A673 (cell line): ENCODE measurements at regions not wholly inside any gene's neighbourhood (a gene's known extent, or its start where the extent isn't known, plus 50 kb on each side); places are given as distances from the start of the nearest gene placed in this dataset.

ENCODE experiments used
- BruUV-seq: library from RNA; stranded (reverse); fragments of 400-500 nt; replicated peaks from 2 replicates; lab custom pipeline; 2021; lab: Mats Ljungman, UMichigan
- CTCF ChIA-PET: fragments of 300-600 bp; sonication (Branson Sonifier 250); formaldehyde crosslinking; loops from one replicate; lab custom pipeline; 2022; ENCODE audit warnings: antibody characterized with exemption; lab: Charles Lee
- POLR2A ChIA-PET: fragments of 300-600 bp; sonication (Branson Sonifier 250); formaldehyde crosslinking; loops from one replicate; lab custom pipeline; 2022; ENCODE audit warnings: antibody characterized with exemption; ENCODE audit not compliant: low non-redundant PET; lab: Charles Lee
- DNase-seq: peaks from one replicate; pipeline ENCODE4 v3.0.0-alpha.2; 2015; ENCODE audit warnings: low spot score
- H3K27ac ChIP-seq: fragments of 200-600 bp; sonication (generic); 2 replicates; pipeline ENCODE4 v1.5.1; 2016; ENCODE audit warnings: mixed run types, low read depth, mild to moderate bottlenecking, mixed read lengths, antibody characterized with exemption, low read length; ENCODE audit not compliant: poor library complexity, severe bottlenecking
- H3K27me3 ChIP-seq: fragments of 200-600 bp; sonication (generic); replicated peaks from 2 replicates; pipeline ENCODE4 v1.6.1; 2017; ENCODE audit warnings: mixed run types, low read depth, mild to moderate bottlenecking, mixed read lengths, antibody characterized with exemption, low read length; ENCODE audit not compliant: insufficient read depth, poor library complexity
- H3K36me3 ChIP-seq: fragments of 200-600 bp; sonication (generic); 2 replicates; pipeline ENCODE4 v1.6.1; 2016; ENCODE audit warnings: mixed run types, mild to moderate bottlenecking, mixed read lengths, antibody characterized with exemption, low read length; ENCODE audit not compliant: insufficient read depth, poor library complexity, severe bottlenecking
- H3K4me1 ChIP-seq: fragments of 200-600 bp; sonication (generic); 2 replicates; pipeline ENCODE4 v1.6.1; 2017; ENCODE audit warnings: mixed run types, mild to moderate bottlenecking, mixed read lengths, antibody characterized with exemption, low read length; ENCODE audit not compliant: insufficient read depth, poor library complexity, severe bottlenecking
- H3K4me3 ChIP-seq: fragments of 200-600 bp; sonication (generic); 2 replicates; pipeline ENCODE4 v1.5.1; 2016; ENCODE audit warnings: low read depth, mixed run types, mild to moderate bottlenecking, mixed read lengths, low read length; ENCODE audit not compliant: poor library complexity, severe bottlenecking
- H3K9me3 ChIP-seq: fragments of 200-600 bp; sonication (generic); 2 replicates; pipeline ENCODE4 v1.6.1; 2016; ENCODE audit warnings: mixed run types, low read depth, mild to moderate bottlenecking, mixed read lengths, antibody characterized with exemption, low read length; ENCODE audit not compliant: poor library complexity, severe bottlenecking
- CTCF ChIP-seq: fragments of 300-800, 200-600 bp; sonication (generic); conservative IDR thresholded peaks from 2 replicates; pipeline ENCODE4 v1.5.1; 2017; ENCODE audit warnings: low read depth, mild to moderate bottlenecking, antibody characterized with exemption, low read length, moderate library complexity, mixed read lengths
- EZH2 ChIP-seq: fragments of 200-600 bp; sonication (generic); IDR thresholded peaks from 2 replicates; pipeline ENCODE4 v1.6.1; 2017; ENCODE audit warnings: borderline replicate concordance, low read depth, mild to moderate bottlenecking, mixed read lengths, antibody characterized with exemption, low read length; ENCODE audit not compliant: poor library complexity, severe bottlenecking
- intact Hi-C: fragments of 100-400 bp; cut with micrococcal nuclease; formaldehyde crosslinking; loops from one replicate; pipeline ENCODE4 v1.10.0; 2022; ENCODE audit not compliant: unreplicated experiment

GRCh38 chr6:19454001-19454720 is 383.0 kb upstream of the ID4 start:
- Histone ChIP-seq H3K27ac (no peak overlapping the region), H3K9me3 (no peaks in the 10 kb centered on the region), H3K4me3 (no peak overlapping the region), H3K4me1 (no peaks in the 10 kb centered on the region), H3K36me3 (no peaks in the 10 kb centered on the region), H3K27me3 (no peaks in the 10 kb centered on the region)
- BruUV-seq: no TSS peak
- DNase-seq: no peak
- TF ChIP-seq EZH2 (no peak), CTCF (no peak)
- ChIA-PET POLR2A (no interaction called here), CTCF (no interaction called here)
- intact Hi-C loops: no loop called here

GRCh38 chr6:19454721-19455392 is 382.3 kb upstream of the ID4 start:
- Histone ChIP-seq H3K27me3 (no peaks in the 10 kb centered on the region), H3K36me3 (no peaks in the 10 kb centered on the region), H3K4me1 (no peaks in the 10 kb centered on the region), H3K4me3 (no peak overlapping the region), H3K9me3 (no peaks in the 10 kb centered on the region), H3K27ac (no peak overlapping the region)
- intact Hi-C loops: no loop called here
- CTCF ChIA-PET: no interaction called here
- no TSS peak for BruUV-seq
- TF ChIP-seq EZH2 (no peak), CTCF (no peak)
- no peak for DNase-seq
- POLR2A ChIA-PET: no interaction called here

GRCh38 chr6:19463250-19463649 is 373.9 kb upstream of the ID4 start:
- Histone ChIP-seq H3K27me3 (no peaks in the 10 kb centered on the region), H3K4me3 (no peak overlapping the region), H3K27ac (no peak overlapping the region), H3K36me3 (no peaks in the 10 kb centered on the region), H3K4me1 (peaks cover 3% of the 10 kb centered on the region), H3K9me3 (no peaks in the 10 kb centered on the region)
- no TSS peak for BruUV-seq
- no peak for DNase-seq
- ChIA-PET CTCF (no interaction called here), POLR2A (no interaction called here)
- TF ChIP-seq CTCF: no peak
- TF ChIP-seq EZH2: no peak
- intact Hi-C loops: no loop called here
